HepG2 (cell line): ENCODE measurements at regions not wholly inside any gene's neighbourhood (a gene's known extent, or its start where the extent isn't known, plus 50 kb on each side); places are given as distances from the start of the nearest gene placed in this dataset.

Experiments
- ATAC-seq: fragments of 200-7000 bp; cut with Tn5 transposase; 3 replicates; pipeline ENCODE4 v1.9.1; 2020; ENCODE audit warnings: mild to moderate bottlenecking, moderate library complexity
- BruUV-seq: library from RNA; stranded (reverse); fragments of 400-500 nt; replicated peaks from 2 replicates; lab custom pipeline; 2021; lab: Mats Ljungman, UMichigan
- CTCF ChIA-PET: fragments of 300-600 bp; formaldehyde crosslinking; extraction: SDS; loops from one replicate; lab custom pipeline; 2021; ENCODE audit warnings: low total read pairs, inconsistent platforms, low intra/inter-chr PET ratio; lab: Yijun Ruan, JAX
- POLR2A ChIA-PET: fragments of 350-600 bp; sonication (Branson Sonifier 250); formaldehyde crosslinking; loops from one replicate; lab custom pipeline; 2020; ENCODE audit warnings: antibody characterized with exemption, inconsistent platforms; lab: Yijun Ruan, JAX
- DNase-seq: peaks from one replicate; pipeline ENCODE4 v3.0.0-alpha.2; 2015; ENCODE audit warnings: low spot score
- FAIRE-seq: peaks from 3 replicates; lab custom pipeline; 2011; peaks lifted over from hg19 to GRCh38; lab: Jason Lieb, UNC
- H2AFZ ChIP-seq: one replicate; pipeline ENCODE4 v1.6.1; 2011; ENCODE audit warnings: low read length, inconsistent platforms
- H3K27ac ChIP-seq: fragments of 300-600 bp; 3 replicates; pipeline ENCODE4 v1.8.0; 2011; ENCODE audit warnings: mixed run types, mild to moderate bottlenecking, mixed read lengths, low read length, inconsistent platforms; ENCODE audit not compliant: insufficient read depth; ENCODE audit errors: extremely low read length
- H3K27me3 ChIP-seq, 2 experiments: fragments of 200-600 bp in 1 of 2; 2 replicates in 1 of 2; 3 replicates in 1 of 2; pipeline versions ENCODE4 v1.6.0 to v1.8.0; 2011; ENCODE audit warnings: low read length in 2 of 2, mild to moderate bottlenecking in 2 of 2, moderate library complexity in 2 of 2, inconsistent platforms in 1 of 2; ENCODE audit not compliant: insufficient read depth in 2 of 2, control insufficient read depth in 1 of 2
- H3K36me3 ChIP-seq, 2 experiments: fragments of 200-600 bp in 1 of 2; replicated peaks in 1 of 2; 2 replicates in 1 of 2; 3 replicates in 1 of 2; pipeline versions ENCODE4 v1.5.1 to v1.8.0; 2011; ENCODE audit warnings: low read length in 2 of 2, inconsistent platforms in 1 of 2; ENCODE audit not compliant: insufficient read depth in 2 of 2, control insufficient read depth in 1 of 2
- H3K4me1 ChIP-seq: 2 replicates; pipeline ENCODE4 v1.5.1; 2012; ENCODE audit warnings: low read length, inconsistent platforms; ENCODE audit not compliant: insufficient read depth
- H3K4me2 ChIP-seq: 2 replicates; pipeline ENCODE4 v1.6.0; 2011; ENCODE audit warnings: low read depth, low read length, inconsistent platforms
- H3K4me3 ChIP-seq, 3 experiments: fragments of 200-600 bp in 1 of 3; sonication (generic), shearing (Covaris generic) in 1 of 3; replicated peaks in 1 of 3; 2 replicates each; pipeline ENCODE4 v1.5.1; 2011 to 2016; ENCODE audit warnings: low read length in 3 of 3, inconsistent platforms in 2 of 3, low read depth in 2 of 3, mild to moderate bottlenecking in 2 of 3, control low read depth in 1 of 3, mixed read lengths in 1 of 3; ENCODE audit not compliant: insufficient read depth in 1 of 3
- H3K79me2 ChIP-seq: one replicate; pipeline ENCODE4 v1.6.1; 2011; ENCODE audit warnings: low read length, inconsistent platforms; ENCODE audit not compliant: insufficient read depth
- H3K9ac ChIP-seq: 2 replicates; pipeline ENCODE4 v1.6.0; 2011; ENCODE audit warnings: mild to moderate bottlenecking, low read depth, low read length, inconsistent platforms; ENCODE audit not compliant: insufficient read depth
- H3K9me3 ChIP-seq: 2 replicates; pipeline ENCODE4 v1.5.1; 2012; ENCODE audit warnings: mild to moderate bottlenecking, low read length
- H4K20me1 ChIP-seq: 2 replicates; pipeline ENCODE4 v1.6.0; 2011; ENCODE audit warnings: inconsistent platforms, mild to moderate bottlenecking, low read length, moderate library complexity; ENCODE audit not compliant: insufficient read depth
- AFF4 ChIP-seq: sonication (generic); formaldehyde crosslinking; IDR thresholded peaks from 2 replicates; pipeline ENCODE4 v1.4.0; 2020; ENCODE audit warnings: missing genetic modification reagents
- ASH2L ChIP-seq: fragments of 300-600, 200-600 bp; sonication (generic); IDR thresholded peaks from 2 replicates; pipeline ENCODE4 v1.7.0; 2017; ENCODE audit warnings: low read depth, mild to moderate bottlenecking, moderate library complexity, mixed read lengths, low read length; ENCODE audit not compliant: insufficient read length
- JUNB ChIP-seq: sonication (generic); formaldehyde crosslinking; IDR thresholded peaks from 2 replicates; pipeline ENCODE4 v1.8.0; 2022; ENCODE audit warnings: missing genetic modification reagents, mild to moderate bottlenecking, borderline replicate concordance
- KLF16 ChIP-seq, 2 experiments: sonication (generic) in 1 of 2; formaldehyde crosslinking in 1 of 2; IDR thresholded peaks; 2 replicates each; pipeline versions ENCODE4 v1.6.1 to v1.8.0; 2016 to 2023; ENCODE audit warnings: missing genetic modification reagents in 2 of 2, missing compliant biosample characterization in 1 of 2
- NFE2 ChIP-seq: sonication (generic); formaldehyde crosslinking; IDR thresholded peaks from 2 replicates; pipeline ENCODE4 v1.4.0; 2020; ENCODE audit warnings: missing genetic modification reagents
- NONO ChIP-seq, 2 experiments: fragments of 450-650 bp in 1 of 2; sonication (generic) in 1 of 2; formaldehyde crosslinking in 1 of 2; IDR thresholded peaks in 1 of 2; conservative IDR thresholded peaks in 1 of 2; 2 replicates each; pipeline versions ENCODE4 v1.6.1 to v1.8.0; 2017 to 2022; ENCODE audit warnings: mild to moderate bottlenecking in 1 of 2, missing genetic modification reagents in 1 of 2, moderate library complexity in 1 of 2
- PITX1 ChIP-seq: sonication (generic); formaldehyde crosslinking; IDR thresholded peaks from 2 replicates; pipeline ENCODE4 v1.5.1; 2020; ENCODE audit warnings: mild to moderate bottlenecking, missing genetic modification reagents
- RFX1 ChIP-seq: fragments of 450-650 bp; IDR thresholded peaks from 2 replicates; pipeline ENCODE4 v1.6.1; 2017
- RFX5 ChIP-seq: IDR thresholded peaks from 2 replicates; pipeline ENCODE4 v1.6.1; 2011; ENCODE audit warnings: low read depth, low read length, improper control_type of control experiment
- TBX2 ChIP-seq: sonication (generic); formaldehyde crosslinking; IDR thresholded peaks from 2 replicates; pipeline ENCODE4 v1.5.0; 2020; ENCODE audit warnings: missing genetic modification reagents, mild to moderate bottlenecking, borderline replicate concordance
- ZKSCAN8 ChIP-seq: IDR thresholded peaks from 2 replicates; pipeline ENCODE4 v1.6.1; 2016; ENCODE audit warnings: borderline replicate concordance, missing genetic modification reagents, missing compliant biosample characterization
- ZMYM2 ChIP-seq: sonication (generic); formaldehyde crosslinking; IDR thresholded peaks from 2 replicates; pipeline ENCODE4 v1.8.0; 2022; ENCODE audit warnings: mild to moderate bottlenecking, missing genetic modification reagents
- ZNF543 ChIP-seq: sonication (generic); formaldehyde crosslinking; IDR thresholded peaks from 2 replicates; pipeline ENCODE4 v1.4.0; 2020; ENCODE audit warnings: mild to moderate bottlenecking, missing genetic modification reagents
- ZNF674 ChIP-seq: sonication (generic); formaldehyde crosslinking; IDR thresholded peaks from 2 replicates; pipeline ENCODE4 v1.5.0; 2020; ENCODE audit warnings: low read depth, mild to moderate bottlenecking, missing genetic modification reagents
- ZSCAN29 ChIP-seq: sonication (generic); formaldehyde crosslinking; conservative IDR thresholded peaks from 2 replicates; pipeline ENCODE4 v1.4.0; 2020; ENCODE audit warnings: mild to moderate bottlenecking, missing genetic modification reagents
- WGBS: methylation state at CpG from one replicate; pipeline ENCODE4 v1.1.6; 2017; ENCODE audit warnings: low lambda C conversion rate; 5-methylcytosine and 5-hydroxymethylcytosine counted together
- in situ Hi-C: cut with HindIII; loops from 2 replicates; pipeline ENCODE4 v1.10.0; 2017; ENCODE audit warnings: low pct_unique_long_range_greater_than_20kb; ENCODE audit not compliant: extremely low pct_ligation_motif_present
- intact Hi-C: fragments of 100-400 bp; cut with micrococcal nuclease; formaldehyde crosslinking; loops from one replicate; pipeline ENCODE4 v1.10.0; 2022; ENCODE audit not compliant: unreplicated experiment
- TF ChIP-seq, protein P1 (sequence below): sonication (generic); formaldehyde crosslinking; IDR thresholded peaks from 2 replicates; pipeline ENCODE4 v1.5.0; 2020; ENCODE audit warnings: mild to moderate bottlenecking, missing genetic modification reagents, borderline replicate concordance

DNA sequence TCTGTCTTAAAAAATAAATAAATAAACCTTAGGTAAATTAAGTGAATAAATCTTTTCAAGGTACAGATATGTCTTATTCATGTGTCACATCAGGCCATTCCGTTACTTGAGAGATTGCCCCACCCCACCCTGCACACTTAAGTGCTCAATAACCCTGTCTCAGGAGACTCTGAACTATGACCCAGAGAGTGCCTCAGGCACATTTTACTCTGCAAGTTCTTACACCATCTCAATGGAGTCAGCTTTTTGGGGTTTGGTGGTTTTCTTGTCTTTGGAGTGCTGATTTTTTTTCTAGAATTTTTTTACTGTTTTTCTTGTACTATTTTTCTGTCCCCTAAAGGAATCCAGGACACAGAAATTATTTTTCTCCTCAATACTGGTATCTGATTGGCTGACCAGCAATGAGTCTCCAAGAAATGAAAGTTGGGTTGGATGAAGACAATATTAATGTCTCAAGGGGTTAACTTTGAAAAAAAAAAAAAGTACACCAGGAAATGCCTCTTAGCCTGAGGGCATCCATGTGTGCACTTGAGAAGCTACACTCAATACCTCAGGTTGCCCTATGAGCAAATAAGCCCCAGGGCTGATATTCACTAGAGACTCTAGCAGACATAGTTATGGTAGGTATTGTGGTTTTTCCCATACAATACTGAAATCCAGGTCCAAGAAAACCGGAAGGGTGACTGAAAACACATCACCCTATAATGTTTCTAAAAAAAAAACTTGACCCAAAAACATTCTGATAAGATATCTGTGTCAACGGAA is 114.6 kb upstream of the ZNF91 start:
- Histone ChIP-seq H3K4me3 (no peak overlapping the region), H3K27me3 (no peaks in the 10 kb centered on the region), H3K9ac (no peak overlapping the region), H2AFZ (no peak overlapping the region), H3K27ac (no peak overlapping the region), H3K36me3 (no peaks in the 10 kb centered on the region), H3K9me3 (peaks cover 80% of the 10 kb centered on the region), H3K4me1 (no peaks in the 10 kb centered on the region), H3K79me2 (no peaks in the 10 kb centered on the region), H4K20me1 (no peaks in the 10 kb centered on the region), H3K4me2 (no peak overlapping the region)
- no peak for ATAC-seq
- WGBS = under 1% methylated on average over 3 of the region's 3 CpGs
- TF ChIP-seq ASH2L (no peak), TBX2 (no peak), RFX1 (no peak), RFX5 (no peak), ZMYM2 (CRISPR knock-in tag) (no peak), NFE2 (CRISPR knock-in tag) (no peak), PITX1 (CRISPR knock-in tag) (no peak), ZNF674 (no peak), ZKSCAN8 (CRISPR knock-in tag) (no peak), ZSCAN29 (CRISPR knock-in tag) (no peak), AFF4 (CRISPR knock-in tag) (no peak), KLF16 (CRISPR knock-in tag; IDR thresholded peaks at IDR 0.05) (no peak), NONO (IDR thresholded peaks at IDR 0.05) (no peak), NONO (CRISPR knock-in tag; conservative IDR thresholded peaks at IDR 0.05) (no peak), JUNB (CRISPR knock-in tag) (no peak), ZNF543 (CRISPR knock-in tag) (no peak)
- TF ChIP-seq, protein P1, sequence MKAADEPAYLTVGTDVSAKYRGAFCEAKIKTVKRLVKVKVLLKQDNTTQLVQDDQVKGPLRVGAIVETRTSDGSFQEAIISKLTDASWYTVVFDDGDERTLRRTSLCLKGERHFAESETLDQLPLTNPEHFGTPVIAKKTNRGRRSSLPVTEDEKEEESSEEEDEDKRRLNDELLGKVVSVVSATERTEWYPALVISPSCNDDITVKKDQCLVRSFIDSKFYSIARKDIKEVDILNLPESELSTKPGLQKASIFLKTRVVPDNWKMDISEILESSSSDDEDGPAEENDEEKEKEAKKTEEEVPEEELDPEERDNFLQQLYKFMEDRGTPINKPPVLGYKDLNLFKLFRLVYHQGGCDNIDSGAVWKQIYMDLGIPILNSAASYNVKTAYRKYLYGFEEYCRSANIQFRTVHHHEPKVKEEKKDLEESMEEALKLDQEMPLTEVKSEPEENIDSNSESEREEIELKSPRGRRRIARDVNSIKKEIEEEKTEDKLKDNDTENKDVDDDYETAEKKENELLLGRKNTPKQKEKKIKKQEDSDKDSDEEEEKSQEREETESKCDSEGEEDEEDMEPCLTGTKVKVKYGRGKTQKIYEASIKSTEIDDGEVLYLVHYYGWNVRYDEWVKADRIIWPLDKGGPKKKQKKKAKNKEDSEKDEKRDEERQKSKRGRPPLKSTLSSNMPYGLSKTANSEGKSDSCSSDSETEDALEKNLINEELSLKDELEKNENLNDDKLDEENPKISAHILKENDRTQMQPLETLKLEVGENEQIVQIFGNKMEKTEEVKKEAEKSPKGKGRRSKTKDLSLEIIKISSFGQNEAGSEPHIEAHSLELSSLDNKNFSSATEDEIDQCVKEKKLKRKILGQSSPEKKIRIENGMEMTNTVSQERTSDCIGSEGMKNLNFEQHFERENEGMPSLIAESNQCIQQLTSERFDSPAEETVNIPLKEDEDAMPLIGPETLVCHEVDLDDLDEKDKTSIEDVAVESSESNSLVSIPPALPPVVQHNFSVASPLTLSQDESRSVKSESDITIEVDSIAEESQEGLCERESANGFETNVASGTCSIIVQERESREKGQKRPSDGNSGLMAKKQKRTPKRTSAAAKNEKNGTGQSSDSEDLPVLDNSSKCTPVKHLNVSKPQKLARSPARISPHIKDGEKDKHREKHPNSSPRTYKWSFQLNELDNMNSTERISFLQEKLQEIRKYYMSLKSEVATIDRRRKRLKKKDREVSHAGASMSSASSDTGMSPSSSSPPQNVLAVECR (CRISPR knock-in tag) = no peak
- intact Hi-C loops (no loop called here), in situ Hi-C loops (no loop called here)
- ChIA-PET POLR2A (no interaction called here), CTCF (no interaction called here)
- no peak for DNase-seq
- no peak for FAIRE-seq
- BruUV-seq = no TSS peak
